NB4 (cell line): ENCODE measurements at regions not wholly inside any gene's neighbourhood (a gene's known extent, or its start where the extent isn't known, plus 50 kb on each side); places are given as distances from the start of the nearest gene placed in this dataset.

Source experiments
- DNase-seq: peaks from one replicate; pipeline ENCODE4 v3.0.0; 2010; ENCODE audit warnings: low read depth
- H3K4me3 ChIP-seq: one replicate; pipeline ENCODE4 v1.5.1; 2011; ENCODE audit warnings: mild to moderate bottlenecking, low read depth, low read length, moderate library complexity
- MYC ChIP-seq: IDR thresholded peaks from 2 replicates; pipeline ENCODE4 v1.6.1; 2011; ENCODE audit warnings: low read depth, low read length
- POLR2A ChIP-seq: IDR thresholded peaks from 2 replicates; pipeline ENCODE4 v1.6.1; 2011; ENCODE audit warnings: mild to moderate bottlenecking; ENCODE audit not compliant: insufficient read length; ENCODE audit errors: extremely low read depth
- TF ChIP-seq, protein P1 (sequence below): IDR thresholded peaks from 2 replicates; pipeline ENCODE4 v1.6.1; 2011; ENCODE audit warnings: low read depth, low read length
- TF ChIP-seq, protein P2 (sequence below): IDR thresholded peaks from one replicate; pipeline ENCODE4 v1.5.1; 2012; ENCODE audit warnings: low read depth, low read length

DNA sequence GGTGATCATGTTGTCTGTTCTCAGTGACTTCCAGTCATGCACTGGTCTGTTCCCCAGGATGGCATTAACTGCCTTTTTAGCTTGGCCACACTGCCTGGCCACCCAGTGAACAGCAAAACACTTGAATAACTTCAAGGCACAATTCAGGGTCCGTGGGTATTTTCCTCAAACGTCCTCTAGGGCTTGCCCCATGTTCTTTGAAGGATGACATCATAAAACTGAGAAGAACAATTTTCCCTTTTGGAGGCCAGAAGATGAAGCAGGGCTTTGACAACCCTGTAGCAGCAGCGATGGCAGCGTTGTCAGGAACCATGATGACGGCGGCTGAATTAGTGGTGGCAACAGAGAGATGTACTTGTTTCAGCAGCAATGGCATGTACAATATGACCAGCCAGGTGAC lies 465.9 kb upstream of the ONECUT1 start:
- no peak for TF ChIP-seq MYC
- TF ChIP-seq POLR2A = no peak
- TF ChIP-seq, protein P1, sequence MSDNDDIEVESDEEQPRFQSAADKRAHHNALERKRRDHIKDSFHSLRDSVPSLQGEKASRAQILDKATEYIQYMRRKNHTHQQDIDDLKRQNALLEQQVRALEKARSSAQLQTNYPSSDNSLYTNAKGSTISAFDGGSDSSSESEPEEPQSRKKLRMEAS = no peak
- TF ChIP-seq, protein P2, sequence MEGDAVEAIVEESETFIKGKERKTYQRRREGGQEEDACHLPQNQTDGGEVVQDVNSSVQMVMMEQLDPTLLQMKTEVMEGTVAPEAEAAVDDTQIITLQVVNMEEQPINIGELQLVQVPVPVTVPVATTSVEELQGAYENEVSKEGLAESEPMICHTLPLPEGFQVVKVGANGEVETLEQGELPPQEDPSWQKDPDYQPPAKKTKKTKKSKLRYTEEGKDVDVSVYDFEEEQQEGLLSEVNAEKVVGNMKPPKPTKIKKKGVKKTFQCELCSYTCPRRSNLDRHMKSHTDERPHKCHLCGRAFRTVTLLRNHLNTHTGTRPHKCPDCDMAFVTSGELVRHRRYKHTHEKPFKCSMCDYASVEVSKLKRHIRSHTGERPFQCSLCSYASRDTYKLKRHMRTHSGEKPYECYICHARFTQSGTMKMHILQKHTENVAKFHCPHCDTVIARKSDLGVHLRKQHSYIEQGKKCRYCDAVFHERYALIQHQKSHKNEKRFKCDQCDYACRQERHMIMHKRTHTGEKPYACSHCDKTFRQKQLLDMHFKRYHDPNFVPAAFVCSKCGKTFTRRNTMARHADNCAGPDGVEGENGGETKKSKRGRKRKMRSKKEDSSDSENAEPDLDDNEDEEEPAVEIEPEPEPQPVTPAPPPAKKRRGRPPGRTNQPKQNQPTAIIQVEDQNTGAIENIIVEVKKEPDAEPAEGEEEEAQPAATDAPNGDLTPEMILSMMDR = no peak
- no peak overlapping the region for H3K4me3 ChIP-seq
- no peak for DNase-seq

DNA sequence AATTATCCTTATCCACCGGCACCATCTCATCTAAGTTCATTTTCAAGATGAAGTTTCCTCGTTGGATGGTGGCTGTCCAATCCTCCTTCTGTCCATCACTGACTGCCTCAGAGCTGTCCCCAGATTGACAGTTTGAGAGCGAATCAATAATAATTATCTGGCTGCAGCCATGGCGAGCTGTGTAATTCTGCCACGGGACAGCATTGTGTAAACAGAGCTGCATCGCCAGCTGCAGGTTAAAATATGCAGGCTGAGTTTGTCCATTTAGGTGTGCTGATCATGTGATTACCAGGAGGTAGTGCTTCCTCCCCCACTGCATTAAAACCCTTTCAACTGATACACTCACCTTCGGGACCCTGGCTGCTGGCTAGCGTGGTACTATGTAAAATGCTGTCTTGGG lies 461.9 kb upstream of the ONECUT1 start:
- TF ChIP-seq MYC = no peak
- TF ChIP-seq, protein P2 = no peak
- no peak for TF ChIP-seq POLR2A
- TF ChIP-seq, protein P1 = no peak
- DNase-seq = no peak
- no peak overlapping the region for H3K4me3 ChIP-seq

DNA sequence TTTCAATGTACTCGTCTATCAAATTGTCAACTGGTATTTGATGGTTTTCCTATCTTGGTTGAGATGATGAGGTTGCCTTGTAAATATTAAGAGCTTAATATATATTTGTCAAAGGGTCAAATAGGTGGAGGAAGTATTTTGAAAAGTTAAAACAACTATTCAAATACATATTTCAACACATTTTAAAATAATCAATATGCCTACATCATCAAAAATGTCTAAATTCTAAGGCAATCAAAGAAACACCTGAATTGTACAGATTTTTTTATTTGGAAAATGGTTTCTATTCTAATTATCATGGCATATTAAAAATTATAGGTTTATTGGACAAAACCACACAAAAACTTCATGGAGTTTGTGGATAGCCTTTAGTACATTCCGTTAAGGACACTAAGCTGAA lies 461.4 kb upstream of the ONECUT1 start:
- no peak for DNase-seq
- TF ChIP-seq POLR2A = no peak
- TF ChIP-seq, protein P2 = no peak
- TF ChIP-seq MYC = no peak
- TF ChIP-seq, protein P1 = no peak
- no peak overlapping the region for H3K4me3 ChIP-seq

DNA sequence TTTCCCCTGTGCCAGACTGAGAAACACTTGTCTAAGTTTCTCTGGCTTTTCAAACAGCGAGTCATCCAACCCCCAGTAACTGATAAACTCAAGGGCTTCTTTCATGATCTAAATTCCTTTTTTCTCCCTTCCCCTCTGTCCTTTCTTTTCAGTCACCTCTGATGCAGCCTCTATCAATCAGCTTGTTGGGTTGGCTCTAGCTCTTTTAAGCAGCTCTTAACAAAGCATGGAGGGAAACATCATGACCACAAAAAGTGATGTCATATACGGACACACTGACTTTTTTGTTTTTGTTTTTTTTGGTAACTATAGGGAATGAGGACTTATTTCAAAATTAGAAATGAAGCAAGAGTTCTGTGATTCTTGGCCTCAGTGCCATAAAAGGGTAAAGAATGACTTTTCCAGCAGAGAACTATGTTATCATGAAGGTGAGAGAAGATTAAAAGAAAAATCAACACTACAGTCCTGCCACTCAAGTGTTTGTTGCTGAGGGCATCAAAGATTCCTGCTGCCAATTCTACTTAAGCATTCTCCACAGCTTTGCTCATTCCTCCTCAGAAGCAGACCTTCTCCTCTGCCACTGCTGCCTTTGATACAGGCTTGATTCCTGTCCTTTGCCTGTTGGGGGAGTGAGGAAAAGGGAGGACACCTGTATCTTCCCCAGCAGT lies 457.0 kb upstream of the ONECUT1 start:
- DNase-seq = no peak
- no peak for TF ChIP-seq MYC
- TF ChIP-seq, protein P2 = no peak
- TF ChIP-seq, protein P1 = no peak
- TF ChIP-seq POLR2A = no peak
- H3K4me3 ChIP-seq = no peak overlapping the region

DNA sequence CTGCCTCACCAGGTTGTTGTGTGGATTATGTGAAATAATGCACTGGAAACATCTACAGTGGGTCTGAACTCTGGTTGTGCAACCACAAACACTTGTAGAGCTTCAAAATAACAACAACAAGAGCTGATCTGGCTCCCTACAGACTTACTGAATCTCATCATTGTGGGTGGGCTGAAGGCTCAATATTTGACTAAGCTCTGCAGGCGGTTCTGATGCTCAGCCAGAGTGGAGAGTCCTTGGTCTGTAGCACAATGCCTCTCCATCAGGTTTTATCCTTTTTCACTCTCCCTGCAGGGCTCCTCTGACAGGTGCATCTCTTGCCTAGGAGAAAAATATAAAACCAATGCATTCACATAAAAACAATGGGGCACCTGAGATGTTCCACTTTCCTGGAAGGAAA lies 456.3 kb upstream of the ONECUT1 start:
- DNase-seq = no peak
- TF ChIP-seq, protein P1 = no peak
- TF ChIP-seq, protein P2 = no peak
- no peak for TF ChIP-seq POLR2A
- TF ChIP-seq MYC = no peak
- no peak overlapping the region for H3K4me3 ChIP-seq
